ENCODE measurements at regions not wholly inside any gene's neighbourhood (a gene's known extent, or its start where the extent isn't known, plus 50 kb on each side); places are given as distances from the start of the nearest gene placed in this dataset.

DNA sequence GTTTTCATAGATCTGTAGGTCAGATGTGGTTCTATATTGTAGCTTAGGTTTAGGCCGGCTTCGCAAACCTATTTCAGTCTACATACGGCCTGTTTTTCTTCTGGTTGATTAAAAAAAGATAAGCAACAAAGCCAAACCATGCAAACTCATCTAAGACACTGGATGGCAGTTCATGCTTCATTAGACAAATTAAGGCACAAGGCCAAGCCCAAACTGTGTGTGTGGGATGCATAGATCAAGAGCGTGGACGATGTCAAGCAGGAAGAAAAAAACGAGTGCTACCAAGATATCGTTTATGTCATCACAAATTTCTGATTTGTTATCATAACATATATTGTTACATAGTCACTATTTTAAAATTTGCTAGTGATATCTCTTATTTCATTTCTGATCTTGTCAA is 357.6 kb upstream of the KIRREL3 start:
- TF ChIP-seq, protein P1, sequence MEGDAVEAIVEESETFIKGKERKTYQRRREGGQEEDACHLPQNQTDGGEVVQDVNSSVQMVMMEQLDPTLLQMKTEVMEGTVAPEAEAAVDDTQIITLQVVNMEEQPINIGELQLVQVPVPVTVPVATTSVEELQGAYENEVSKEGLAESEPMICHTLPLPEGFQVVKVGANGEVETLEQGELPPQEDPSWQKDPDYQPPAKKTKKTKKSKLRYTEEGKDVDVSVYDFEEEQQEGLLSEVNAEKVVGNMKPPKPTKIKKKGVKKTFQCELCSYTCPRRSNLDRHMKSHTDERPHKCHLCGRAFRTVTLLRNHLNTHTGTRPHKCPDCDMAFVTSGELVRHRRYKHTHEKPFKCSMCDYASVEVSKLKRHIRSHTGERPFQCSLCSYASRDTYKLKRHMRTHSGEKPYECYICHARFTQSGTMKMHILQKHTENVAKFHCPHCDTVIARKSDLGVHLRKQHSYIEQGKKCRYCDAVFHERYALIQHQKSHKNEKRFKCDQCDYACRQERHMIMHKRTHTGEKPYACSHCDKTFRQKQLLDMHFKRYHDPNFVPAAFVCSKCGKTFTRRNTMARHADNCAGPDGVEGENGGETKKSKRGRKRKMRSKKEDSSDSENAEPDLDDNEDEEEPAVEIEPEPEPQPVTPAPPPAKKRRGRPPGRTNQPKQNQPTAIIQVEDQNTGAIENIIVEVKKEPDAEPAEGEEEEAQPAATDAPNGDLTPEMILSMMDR (IDR thresholded peaks at IDR 0.05): no peak
- TF ChIP-seq POLR2AphosphoS5 (IDR thresholded peaks at IDR 0.05): no peak
- no peak for TF ChIP-seq POLR2A (IDR thresholded peaks at IDR 0.05)

Data from prostate gland (tissue), 2 donors.